Esophagus squamous epithelium (tissue), 4 donors: ENCODE measurements at regions not wholly inside any gene's neighbourhood (a gene's known extent, or its start where the extent isn't known, plus 50 kb on each side); places are given as distances from the start of the nearest gene placed in this dataset.

ENCODE experiments used
- POLR2A ChIP-seq, 4 donors: fragments of 450-650 bp; IDR thresholded peaks; one replicate each; pipeline ENCODE4 v1.6.1; 2017; ENCODE audit warnings: antibody characterized with exemption in 4 of 4, mild to moderate bottlenecking in 4 of 4, moderate library complexity in 3 of 4
- TF ChIP-seq, protein P1 (sequence below), 6 experiments: fragments of 450-650 bp in 4 of 6; fragments of 200-600 bp in 2 of 6; sonication (generic) in 2 of 6; IDR thresholded peaks; one replicate each; pipeline ENCODE4 v1.5.1; 2016 to 2019; ENCODE audit warnings: antibody characterized with exemption in 6 of 6, mild to moderate bottlenecking in 4 of 6, moderate library complexity in 4 of 6

DNA sequence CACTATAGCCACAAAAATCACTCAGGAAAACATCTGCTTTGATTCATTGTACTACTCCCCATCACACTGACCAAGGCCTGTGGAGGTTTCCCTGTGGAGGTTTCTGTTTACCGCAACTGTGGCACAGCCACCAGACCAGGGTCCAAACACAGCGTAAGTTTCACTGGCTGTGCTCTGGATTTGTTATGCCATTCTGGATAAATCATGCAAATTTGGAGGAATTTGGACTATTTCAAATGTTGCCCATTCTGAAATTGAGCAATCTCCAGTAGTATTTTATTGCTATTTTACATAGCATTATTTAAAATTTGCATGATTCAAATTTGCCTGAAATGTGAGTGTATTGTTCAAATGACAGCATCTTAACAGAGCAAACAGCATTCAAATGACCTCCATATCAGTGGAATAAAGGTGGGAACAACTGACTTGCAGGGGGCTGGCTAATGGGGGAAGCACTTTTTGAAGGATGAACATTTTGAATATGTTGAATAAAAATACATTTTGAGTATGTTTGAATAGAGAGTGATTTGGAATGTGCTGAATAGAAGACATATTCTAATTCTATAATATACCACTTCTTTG is 66.1 kb upstream of the ACSL1 start:
- TF ChIP-seq, protein P1, sequence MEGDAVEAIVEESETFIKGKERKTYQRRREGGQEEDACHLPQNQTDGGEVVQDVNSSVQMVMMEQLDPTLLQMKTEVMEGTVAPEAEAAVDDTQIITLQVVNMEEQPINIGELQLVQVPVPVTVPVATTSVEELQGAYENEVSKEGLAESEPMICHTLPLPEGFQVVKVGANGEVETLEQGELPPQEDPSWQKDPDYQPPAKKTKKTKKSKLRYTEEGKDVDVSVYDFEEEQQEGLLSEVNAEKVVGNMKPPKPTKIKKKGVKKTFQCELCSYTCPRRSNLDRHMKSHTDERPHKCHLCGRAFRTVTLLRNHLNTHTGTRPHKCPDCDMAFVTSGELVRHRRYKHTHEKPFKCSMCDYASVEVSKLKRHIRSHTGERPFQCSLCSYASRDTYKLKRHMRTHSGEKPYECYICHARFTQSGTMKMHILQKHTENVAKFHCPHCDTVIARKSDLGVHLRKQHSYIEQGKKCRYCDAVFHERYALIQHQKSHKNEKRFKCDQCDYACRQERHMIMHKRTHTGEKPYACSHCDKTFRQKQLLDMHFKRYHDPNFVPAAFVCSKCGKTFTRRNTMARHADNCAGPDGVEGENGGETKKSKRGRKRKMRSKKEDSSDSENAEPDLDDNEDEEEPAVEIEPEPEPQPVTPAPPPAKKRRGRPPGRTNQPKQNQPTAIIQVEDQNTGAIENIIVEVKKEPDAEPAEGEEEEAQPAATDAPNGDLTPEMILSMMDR (IDR thresholded peaks at IDR 0.05): no peak
- no peak for TF ChIP-seq POLR2A (IDR thresholded peaks at IDR 0.05)
